COLO668 (cell line): ENCODE measurements at regions not wholly inside any gene's neighbourhood (a gene's known extent, or its start where the extent isn't known, plus 50 kb on each side); places are given as distances from the start of the nearest gene placed in this dataset.

Experiments used
- DNase-seq: peaks from one replicate; lab custom pipeline; 2025; ENCODE audit not compliant: unreplicated experiment; lab: John Stamatoyannopoulos, UW

DNA sequence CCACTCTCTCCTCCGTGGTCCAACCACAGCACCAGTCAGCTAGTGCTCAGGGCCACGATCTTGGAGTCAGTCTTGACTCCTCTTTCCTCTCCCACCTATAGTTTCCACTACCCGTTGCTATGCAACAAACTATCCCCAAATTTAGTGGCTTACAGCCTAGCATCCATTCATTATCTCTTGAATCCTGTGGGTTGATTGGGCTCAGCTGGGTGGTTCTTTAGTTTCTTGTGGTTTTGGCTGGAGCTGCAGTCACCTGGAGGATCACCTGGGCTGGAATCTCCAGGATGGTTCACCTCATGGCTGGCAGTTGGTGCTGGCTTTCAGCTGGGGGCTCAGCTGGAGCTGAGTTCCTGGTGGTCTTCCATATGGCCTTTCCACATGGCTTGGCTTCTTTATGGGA is 149.9 kb downstream of the ASB1 start:
- DNase-seq = no peak

DNA sequence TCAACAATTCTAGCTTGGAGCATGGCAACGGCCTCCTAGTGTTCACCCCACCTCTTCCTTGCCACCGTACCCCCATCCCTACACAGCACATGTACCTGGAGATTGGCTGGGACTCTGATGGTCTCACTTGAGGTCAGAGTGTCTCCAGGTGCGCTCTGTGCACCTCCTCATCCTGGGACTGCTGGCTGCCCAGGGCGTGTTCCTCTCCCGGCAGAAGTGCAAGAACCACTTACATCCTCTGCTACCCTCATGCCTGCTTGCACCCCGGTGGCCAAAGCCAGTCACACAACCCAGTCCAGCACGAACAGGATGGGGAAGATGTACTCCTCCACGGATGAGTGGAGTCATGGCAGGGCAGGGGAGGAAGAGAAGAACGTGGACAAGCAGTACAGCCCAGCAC is 151.5 kb downstream of the ASB1 start:
- no peak for DNase-seq

DNA sequence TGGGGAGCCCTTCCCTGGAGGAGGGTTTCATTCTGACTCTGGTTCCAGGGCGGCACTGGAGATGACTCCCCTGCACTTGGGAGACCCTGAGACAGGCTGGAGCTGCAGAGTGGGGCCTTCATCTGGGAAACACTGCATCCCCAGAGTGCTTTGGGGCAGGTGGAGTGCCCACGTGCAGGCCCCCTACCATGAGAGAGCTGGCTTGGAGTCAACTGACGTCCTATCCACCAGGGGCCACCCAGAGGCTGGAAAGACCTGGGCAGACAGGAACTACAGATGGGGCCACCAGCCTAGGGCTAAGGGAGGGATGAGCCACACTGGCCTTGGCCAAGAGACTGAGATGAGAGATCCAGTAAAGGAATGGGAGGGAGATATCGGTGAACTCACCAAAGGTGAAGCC is 153.8 kb downstream of the ASB1 start:
- DNase-seq = no peak

DNA sequence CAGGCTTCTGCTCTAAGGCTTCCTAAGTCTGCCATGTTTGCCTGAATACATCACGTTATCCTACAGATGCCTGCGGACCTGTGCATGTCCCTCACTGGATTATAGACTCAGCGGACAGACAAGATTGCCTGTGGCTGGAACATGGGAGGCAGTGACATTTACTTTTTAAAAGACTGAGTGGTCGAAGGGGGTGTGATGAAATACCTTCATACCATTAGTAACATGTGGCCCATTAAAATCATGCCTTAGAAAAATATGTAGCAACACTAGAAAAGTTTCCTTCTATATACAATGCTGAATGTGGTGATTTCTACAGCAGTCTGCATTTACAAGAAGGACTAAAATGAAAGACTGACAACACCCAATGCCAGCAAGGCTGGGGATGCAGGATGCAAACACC is 154.4 kb downstream of the ASB1 start:
- no peak for DNase-seq

DNA sequence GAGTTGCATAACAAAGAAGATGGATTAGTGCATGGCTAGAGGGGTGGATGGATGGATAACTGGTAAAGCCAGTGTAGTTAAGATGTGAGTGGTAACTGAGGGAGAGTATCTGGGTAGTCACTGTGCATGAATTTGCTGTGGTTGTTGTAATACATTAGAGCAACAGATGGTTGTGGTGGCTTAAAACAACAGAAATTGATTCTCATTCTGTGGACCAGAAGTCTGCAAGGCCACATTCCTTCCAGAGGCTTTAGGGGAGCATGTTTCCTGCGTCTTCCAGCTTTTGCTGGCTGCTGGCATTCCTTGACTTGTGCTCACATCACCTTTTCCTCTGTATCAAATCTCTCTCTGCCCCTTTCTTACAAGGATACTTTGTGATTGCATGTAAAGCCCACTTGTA is 155.4 kb downstream of the ASB1 start:
- DNase-seq = no peak

DNA sequence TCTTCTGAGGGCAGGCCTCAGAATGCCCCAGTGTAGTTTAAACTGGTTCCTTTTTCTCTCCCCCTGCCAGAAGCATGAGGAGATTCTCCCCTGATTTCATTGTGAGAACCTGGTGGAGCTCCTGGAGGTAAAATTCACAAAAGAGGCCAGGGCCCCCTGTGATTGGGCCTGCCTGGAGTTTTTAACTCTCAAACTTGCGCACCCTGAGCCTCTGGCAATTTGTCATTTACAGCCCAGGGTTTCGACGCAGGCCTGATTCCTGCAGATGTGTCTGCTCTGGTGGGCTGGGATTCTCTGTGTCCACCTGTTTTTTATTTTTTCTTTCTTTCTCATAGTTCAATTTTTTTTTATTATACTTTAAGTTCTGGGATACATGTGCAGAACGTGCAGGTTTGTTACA is 157.9 kb downstream of the ASB1 start:
- no peak for DNase-seq

DNA sequence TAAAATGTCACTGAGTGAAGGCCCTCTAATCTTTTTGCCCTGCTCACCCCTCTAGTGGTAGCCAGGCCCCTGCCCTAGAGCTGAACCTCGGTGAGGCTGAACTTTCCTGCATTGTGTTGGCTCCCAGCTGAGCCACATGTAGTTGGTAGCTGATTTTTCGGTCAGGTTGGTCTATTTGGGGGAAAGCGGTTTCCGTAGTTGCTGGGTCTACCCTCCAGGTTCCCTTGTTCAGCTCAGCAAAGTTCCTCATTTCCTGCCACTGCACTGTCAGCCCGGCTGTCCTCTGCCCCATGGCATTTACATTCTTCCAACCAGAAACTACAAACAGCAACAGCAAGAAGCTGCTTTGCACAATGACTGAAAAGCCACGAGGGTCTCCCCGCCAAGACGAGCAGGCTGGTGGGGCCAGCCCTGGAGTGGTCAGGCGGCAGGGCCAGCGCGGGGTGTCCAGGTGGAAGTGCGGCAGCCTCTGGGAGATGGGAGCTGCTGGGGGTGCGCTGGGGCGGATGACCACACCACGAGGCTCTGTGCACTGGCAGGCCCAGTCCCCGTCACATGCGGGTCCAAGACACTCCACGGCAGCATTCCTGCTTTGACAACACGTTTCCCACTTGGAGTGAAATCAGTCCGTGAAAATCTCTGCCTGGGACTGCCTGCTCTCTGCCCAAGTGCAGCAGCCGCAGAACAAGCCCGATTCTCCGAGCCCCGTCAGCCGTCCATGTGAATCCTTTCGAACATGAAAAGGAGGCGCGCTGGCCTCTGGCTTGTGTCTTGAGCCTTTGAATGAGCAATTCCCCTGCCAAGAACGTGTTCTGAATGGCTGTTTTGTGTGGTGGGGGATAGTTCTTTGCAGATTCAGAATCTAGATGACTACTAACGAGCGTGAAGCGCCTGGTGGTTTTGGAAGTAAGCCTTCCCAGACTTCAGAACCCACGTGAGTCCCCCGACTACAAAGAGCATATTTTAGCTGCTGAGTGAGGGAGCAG is 159.4 kb downstream of the ASB1 start:
- DNase-seq = no peak

DNA sequence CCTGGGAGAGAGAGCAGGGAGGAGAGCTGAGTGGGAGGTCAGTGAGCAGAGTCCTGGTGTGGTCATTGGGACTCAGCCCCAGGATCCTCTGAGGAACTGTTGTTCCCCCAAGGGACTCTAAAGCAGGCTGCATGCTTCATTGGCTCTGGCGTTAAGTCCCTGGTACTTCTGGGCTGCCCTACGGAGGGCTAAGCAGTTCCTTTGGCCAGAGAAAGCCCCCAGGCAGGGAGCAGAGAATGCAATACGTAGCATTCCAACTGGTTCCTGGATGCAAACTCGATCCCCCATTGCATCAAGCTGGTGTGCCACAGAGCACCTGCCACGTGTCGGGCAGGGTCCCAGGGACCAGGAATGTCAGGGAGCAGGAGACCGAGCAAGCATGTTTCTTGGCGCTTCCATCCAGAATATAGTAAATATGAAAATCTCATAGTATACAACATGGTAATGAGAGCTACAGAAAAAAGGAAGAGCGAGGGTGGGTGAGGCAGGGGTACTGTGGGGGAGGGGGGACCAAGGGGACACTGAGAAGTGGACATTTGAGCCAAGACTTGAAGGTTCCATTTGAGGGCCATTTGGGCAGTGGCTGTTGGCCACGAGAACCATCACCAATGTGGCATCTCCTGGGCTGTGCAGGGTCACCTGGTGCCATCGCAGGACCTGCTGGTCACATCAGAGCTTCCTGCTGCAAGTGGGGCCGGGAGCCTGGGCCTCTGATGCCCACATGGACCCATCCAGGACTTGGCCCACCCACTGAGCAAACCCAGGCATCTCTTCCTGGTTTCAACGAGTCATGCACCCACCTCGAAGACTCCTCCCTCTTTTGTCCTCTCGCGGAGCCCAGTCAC is 160.4 kb downstream of the ASB1 start:
- DNase-seq = no peak

DNA sequence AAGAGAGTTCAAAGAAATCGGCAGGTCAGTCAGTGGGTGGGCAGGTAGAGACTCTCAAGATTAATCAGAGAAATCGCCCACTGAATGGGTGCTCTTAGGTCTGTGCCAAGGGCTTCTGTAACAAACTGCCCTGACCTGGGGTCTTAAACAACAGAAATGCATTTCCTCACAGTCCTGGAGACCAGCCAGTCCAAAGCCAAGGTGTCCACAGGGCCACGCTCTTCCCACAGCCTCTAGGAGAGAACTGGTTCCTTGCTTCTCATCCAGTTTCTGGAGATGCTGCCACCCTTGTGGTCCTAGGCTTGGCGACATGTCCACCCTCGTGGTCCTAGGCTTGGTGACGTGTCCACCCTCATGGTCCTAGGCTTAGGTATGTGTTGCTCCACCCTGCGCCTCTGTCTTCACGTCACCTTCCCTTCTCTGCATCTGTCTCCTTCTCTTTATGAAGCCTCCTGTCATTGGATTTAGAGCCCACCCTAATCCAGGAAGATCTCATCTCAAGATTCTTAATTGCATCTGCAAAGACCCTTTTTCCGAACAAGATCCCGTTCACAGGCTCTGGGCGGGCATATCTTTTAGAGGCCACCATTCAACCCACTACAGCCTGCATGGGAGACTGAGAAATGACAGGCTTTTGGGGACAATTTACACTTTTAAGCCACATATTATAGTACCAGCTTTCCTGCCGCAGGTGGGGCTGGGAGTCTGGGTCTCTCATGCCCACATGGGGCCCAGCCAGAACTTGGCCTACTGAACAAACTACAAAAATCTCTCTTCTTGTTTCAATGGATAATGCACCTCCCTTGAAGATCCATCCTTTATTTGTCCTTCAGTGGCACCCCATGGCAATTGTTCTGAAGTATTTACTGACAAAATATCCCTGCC is 161.3 kb downstream of the ASB1 start:
- DNase-seq = no peak

DNA sequence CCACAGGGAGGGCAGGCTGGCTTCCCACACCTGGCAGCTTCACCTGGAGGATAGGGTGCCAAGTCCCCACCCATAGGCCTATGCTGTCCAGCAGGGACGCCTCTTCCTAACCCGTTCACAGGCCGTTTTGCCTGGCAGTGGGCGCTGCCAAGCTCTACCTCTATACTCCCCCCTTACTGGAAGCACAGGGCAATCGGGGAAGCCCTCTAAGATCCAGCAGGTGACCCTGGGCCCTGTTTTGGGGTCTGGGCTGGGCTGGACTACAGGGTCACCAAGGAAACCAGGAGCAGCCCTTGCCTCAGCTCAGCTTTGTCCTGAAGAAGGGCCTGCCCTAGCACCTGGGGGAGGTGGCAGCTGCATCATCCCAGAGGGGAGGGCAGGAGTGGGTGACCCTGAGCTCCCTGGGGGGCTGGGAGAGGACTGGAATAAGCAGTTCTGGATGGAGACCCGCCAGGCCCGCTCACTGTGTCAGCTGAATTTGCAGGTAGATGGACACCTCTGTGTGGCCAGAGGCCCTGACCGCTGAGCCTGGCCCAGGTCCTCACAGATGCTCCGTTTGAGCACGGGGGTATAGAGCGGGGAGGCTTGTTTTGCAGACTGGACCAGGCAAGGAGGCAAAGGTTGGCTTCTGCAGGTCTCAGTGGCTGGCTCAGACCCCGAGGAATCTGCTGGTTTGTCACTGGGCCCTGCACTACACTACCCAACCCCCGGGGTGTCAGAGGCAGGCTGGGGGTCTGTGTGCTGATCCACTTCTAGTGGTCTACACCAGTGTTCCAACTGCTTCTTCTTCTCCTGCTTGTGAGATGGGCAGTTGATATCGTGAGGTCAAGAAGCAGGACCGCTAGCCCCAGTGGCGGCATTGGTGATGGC is 163.1 kb downstream of the ASB1 start:
- DNase-seq = no peak

DNA sequence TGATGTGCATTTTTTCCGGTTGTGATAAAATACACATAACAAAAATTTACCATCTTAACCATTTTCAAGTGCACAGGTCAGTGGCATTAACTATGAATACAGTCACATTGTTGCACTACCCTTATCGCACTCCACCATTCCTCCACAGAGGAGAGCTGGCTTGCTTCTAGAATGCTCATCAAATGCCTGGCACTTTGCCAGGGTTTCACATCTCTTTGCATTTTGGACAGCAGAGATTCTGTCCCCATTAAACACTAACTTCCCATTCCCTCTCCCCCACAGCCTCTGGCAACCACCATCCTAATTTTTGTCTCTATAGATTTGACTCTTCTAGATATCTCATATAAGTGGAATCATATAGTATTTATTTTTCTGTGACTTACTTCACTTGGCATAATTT is 165.0 kb downstream of the ASB1 start:
- DNase-seq = no peak

DNA sequence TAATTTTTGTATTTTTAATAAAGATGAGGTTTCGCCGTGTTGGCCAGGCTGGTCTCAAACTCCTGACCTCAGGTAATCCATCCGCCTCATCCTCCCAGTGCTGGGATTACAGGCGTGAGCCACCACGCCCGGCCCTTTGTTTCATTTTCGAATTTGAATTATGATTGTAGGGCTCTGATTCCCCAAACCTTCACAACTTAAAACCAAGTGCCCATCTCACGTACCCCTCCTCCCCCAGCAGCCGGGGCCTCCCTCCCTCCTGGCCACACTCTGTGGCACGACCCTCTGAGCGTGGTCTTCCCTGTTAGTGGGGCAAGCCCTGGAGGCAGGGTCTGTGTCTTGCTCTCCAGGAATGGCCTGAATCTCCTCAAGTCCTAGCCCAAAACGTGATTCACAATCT is 166.5 kb downstream of the ASB1 start:
- DNase-seq = no peak

DNA sequence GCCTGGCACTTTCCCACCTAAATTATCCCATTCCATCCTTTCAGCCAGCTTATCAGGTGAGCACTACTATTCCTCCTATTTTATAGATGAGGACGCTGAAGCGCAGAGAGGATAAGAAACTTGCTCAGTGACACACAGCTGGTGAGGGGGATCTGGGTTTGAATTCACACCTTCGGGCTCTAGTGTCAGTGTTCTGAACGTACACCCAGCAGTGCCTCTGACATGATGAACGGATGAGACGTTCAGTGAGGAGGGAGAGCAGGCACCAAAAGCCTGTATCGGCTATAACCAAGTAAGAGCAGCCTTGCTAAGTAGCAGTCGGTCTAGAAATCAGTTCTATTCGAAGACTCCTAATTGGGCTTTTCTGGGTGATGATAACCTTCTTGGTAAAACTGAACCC is 167.0 kb downstream of the ASB1 start:
- no peak for DNase-seq

DNA sequence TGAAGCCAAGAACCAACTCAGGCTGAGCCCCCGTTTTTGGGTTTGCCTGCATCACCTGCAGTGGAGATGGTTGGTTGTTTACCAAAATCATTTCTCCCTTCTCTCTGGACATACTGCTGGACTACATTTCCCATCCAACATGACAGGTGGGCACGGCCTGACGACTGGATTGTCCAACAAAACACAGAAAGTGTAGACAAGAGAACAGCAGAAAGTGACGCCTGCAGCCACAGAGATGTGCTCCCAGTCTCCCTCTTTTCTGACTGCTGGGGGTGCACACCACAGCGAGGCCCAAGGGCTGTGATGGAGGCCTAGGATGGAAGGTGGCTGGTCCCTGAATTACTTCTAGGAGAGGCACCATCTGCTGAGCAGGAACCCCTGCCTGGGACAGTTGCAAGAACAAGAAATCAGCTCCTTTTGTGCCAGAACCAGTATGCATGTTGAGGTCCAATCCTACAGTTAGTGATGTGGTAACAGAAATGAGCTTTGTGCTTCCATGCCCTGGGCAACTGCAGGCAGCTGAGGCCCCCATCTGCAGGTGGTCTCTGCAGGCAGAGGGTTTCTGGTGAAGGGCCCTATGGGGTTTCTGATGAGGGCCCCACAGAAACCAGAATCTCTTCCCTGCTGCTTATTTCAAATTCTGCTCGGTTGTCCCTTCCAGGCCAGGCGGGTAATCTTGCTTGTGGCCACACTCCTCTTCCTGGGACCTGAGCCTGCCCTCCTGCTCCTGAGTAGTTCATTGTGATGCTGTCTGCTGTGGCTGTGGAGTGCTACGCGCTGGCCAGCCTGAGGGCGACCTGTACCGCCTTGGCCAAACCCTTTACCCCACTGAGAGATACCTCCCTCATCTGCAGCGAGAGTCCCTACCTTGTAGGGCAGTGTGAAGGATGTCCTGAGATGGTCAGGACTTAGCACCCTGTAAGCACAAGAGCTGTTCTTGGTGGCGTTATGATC is 168.3 kb downstream of the ASB1 start:
- no peak for DNase-seq

DNA sequence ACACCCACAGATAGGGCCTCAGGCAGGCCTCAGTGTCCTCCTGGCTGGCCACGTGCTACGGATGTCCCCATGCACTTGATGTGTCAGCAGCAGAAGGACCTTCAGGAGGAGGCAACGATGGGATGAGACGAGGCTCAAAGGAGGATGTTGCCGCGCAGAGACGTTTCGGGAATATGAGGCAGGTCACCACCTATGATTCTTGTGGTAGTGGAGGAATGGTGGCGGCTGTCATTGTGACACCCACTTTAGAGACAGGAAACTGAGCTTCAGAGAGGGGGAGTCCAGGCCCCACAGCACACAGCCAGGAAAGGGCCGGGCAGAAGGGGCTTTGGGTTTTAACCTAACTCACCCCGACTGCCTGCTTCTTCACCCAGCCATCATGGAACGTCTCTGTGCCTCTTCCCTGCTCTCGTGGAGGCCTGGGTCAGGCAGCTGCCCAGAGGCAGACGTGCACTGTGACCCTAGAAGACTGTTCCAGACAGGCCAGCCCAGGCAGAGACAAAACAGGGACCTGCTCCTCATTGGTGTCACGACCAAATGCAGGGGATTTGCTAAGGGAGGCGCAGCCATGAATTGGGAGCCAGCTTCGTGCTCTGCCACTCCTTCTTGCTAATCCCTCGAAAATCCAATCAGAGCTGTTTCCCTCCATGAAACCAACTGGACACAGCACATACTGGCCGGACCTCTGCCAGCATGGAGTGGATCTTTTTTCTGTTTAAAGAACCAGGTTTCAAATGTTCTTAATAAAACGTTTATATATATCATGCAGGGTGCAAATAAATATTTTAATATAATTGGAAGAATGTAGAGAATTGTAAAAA is 169.2 kb downstream of the ASB1 start:
- no peak for DNase-seq

DNA sequence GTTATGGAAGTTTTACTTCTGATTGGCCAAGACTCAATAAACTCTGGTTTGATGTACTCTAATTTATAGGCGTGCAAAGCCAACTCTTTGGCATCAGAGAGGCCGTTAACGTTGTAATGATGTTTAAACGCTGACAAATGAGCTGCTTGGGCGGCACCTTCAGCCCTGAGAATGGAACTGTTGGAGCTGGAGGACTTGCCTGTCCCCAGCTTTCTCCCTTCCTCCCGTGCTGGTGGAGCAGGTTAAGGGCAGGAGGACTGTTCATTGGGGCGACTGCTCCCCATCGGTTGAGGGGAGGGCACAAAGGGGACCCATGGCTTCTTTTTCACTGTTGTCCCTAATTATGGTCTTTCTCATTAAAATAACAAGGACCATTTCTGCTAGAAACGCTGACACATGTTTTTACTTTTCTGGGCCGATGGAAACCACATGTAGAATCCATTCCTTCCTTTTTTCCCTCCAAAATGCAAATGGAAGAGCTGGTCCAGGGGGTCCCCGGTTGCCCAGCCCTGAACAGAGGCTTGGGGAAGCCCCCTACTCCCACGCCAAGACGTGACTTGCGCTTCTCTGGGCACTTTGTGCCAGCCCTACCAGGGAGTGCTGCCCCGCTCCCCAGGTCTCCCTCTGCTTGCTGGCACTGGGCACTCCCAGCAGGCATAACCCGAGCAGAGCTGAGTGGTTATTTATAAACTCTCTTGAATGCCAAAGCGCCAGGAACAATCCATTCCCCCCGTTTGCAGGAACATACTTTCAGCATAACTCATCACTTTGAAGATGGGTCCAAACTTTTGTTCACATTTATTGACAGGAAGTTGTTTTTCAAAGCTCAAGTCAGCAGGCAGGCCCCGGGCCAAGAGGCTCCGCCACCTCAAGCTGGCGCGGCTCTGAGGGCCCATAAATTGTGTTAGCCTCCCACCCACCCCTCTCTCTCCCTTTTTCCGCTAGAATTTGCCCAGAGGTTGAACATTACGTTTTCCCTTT is 170.1 kb downstream of the ASB1 start:
- DNase-seq = no peak
